Hepatocyte (in vitro differentiated cells): ENCODE measurements at regions not wholly inside any gene's neighbourhood (a gene's known extent, or its start where the extent isn't known, plus 50 kb on each side); places are given as distances from the start of the nearest gene placed in this dataset.

Source experiments
- DNase-seq: peaks from one replicate; pipeline ENCODE4 v3.0.0-alpha.2; 2016; ENCODE audit warnings: low spot score
- H2AFZ ChIP-seq: fragments of 200-600 bp; sonication (generic); 2 replicates; pipeline ENCODE4 v1.6.0; 2016; ENCODE audit warnings: antibody characterized with exemption, mild to moderate bottlenecking
- H3K27ac ChIP-seq: fragments of 200-600 bp; sonication (generic); 2 replicates; pipeline ENCODE4 v1.5.1; 2016; ENCODE audit warnings: mild to moderate bottlenecking
- H3K27me3 ChIP-seq: fragments of 200-600 bp; sonication (generic); 2 replicates; pipeline ENCODE4 v1.6.1; 2016
- H3K36me3 ChIP-seq: fragments of 200-600 bp; sonication (generic); replicated peaks from 2 replicates; pipeline ENCODE4 v1.5.1; 2016; ENCODE audit warnings: low read depth; ENCODE audit not compliant: insufficient read depth
- H3K4me1 ChIP-seq: fragments of 200-600 bp; sonication (generic); 2 replicates; pipeline ENCODE4 v1.5.1; 2016; ENCODE audit warnings: mild to moderate bottlenecking, moderate library complexity; ENCODE audit not compliant: insufficient read depth
- H3K4me2 ChIP-seq: fragments of 200-600 bp; sonication (generic); 2 replicates; pipeline ENCODE4 v1.6.0; 2016
- H3K4me3 ChIP-seq: fragments of 200-600 bp; sonication (generic); 2 replicates; pipeline ENCODE4 v1.5.1; 2016; ENCODE audit warnings: mild to moderate bottlenecking
- H3K79me2 ChIP-seq: fragments of 200-600 bp; sonication (generic); 2 replicates; pipeline ENCODE4 v1.6.0; 2017; ENCODE audit warnings: mild to moderate bottlenecking
- H3K9me2 ChIP-seq: fragments of 200-600 bp; sonication (generic); replicated peaks from 2 replicates; pipeline ENCODE4 v1.6.0; 2017; ENCODE audit warnings: mild to moderate bottlenecking; ENCODE audit not compliant: insufficient read depth
- H3K9me3 ChIP-seq: fragments of 200-600 bp; sonication (generic); 2 replicates; pipeline ENCODE4 v1.5.1; 2016; ENCODE audit warnings: low read depth, mild to moderate bottlenecking
- H4K20me1 ChIP-seq: fragments of 200-600 bp; sonication (generic); 2 replicates; pipeline ENCODE4 v1.6.0; 2016; ENCODE audit warnings: mild to moderate bottlenecking; ENCODE audit not compliant: insufficient read depth, poor library complexity, severe bottlenecking
- EZH2 ChIP-seq: fragments of 200-600 bp; sonication (generic); IDR thresholded peaks from 2 replicates; pipeline ENCODE4 v1.6.1; 2016; ENCODE audit warnings: antibody characterized with exemption, mild to moderate bottlenecking, borderline replicate concordance
- EZH2phosphoT487 ChIP-seq: fragments of 200-600 bp; sonication (generic); IDR thresholded peaks from one replicate; pipeline ENCODE4 v1.6.1; 2018; ENCODE audit warnings: antibody characterized with exemption, mild to moderate bottlenecking, low read depth, moderate library complexity; ENCODE audit not compliant: unreplicated experiment, severe bottlenecking
- WGBS: methylation state at CpG from one replicate; pipeline ENCODE4 v1.1.6; 2016; ENCODE audit warnings: low lambda C conversion rate; ENCODE audit errors: missing lambda C conversion rate; 5-methylcytosine and 5-hydroxymethylcytosine counted together
- TF ChIP-seq, protein P1 (sequence below): fragments of 200-600 bp; sonication (generic); IDR thresholded peaks from 2 replicates; pipeline ENCODE4 v1.5.1; 2016; ENCODE audit warnings: antibody characterized with exemption, mild to moderate bottlenecking; ENCODE audit not compliant: poor library complexity

DNA sequence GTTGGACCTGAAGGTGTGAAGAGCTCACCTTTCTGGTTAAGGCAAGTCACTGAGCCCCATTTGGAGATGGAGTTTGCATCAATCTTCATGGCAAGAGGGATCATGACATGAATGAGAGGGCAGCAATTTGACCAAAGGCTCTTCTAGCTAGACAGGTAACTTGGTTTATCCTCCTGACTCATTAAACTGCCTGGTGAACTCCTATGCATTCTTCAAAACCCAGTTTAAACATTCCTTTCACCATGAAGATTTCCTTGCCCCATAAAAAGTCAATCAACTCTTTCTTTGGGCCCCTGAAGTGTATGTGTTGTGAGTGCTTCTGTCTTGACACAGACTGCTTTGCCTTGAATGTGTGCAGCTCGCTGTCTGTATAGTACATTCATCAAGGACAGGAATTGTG is 120.0 kb upstream of the FOXF1 start:
- Histone ChIP-seq H3K36me3 (no peaks in the 10 kb centered on the region), H3K4me3 (no peak overlapping the region), H3K9me2 (no peaks in the 10 kb centered on the region), H3K27ac (no peak overlapping the region), H2AFZ (no peak overlapping the region), H3K4me1 (peaks cover 8% of the 10 kb centered on the region), H3K27me3 (no peaks in the 10 kb centered on the region), H3K9me3 (no peaks in the 10 kb centered on the region), H4K20me1 (no peaks in the 10 kb centered on the region), H3K79me2 (no peaks in the 10 kb centered on the region), H3K4me2 (no peak overlapping the region)
- DNase-seq = no peak
- 93% methylated on average over 1 of the region's 1 CpG for WGBS
- TF ChIP-seq EZH2phosphoT487 = no peak
- TF ChIP-seq, protein P1, sequence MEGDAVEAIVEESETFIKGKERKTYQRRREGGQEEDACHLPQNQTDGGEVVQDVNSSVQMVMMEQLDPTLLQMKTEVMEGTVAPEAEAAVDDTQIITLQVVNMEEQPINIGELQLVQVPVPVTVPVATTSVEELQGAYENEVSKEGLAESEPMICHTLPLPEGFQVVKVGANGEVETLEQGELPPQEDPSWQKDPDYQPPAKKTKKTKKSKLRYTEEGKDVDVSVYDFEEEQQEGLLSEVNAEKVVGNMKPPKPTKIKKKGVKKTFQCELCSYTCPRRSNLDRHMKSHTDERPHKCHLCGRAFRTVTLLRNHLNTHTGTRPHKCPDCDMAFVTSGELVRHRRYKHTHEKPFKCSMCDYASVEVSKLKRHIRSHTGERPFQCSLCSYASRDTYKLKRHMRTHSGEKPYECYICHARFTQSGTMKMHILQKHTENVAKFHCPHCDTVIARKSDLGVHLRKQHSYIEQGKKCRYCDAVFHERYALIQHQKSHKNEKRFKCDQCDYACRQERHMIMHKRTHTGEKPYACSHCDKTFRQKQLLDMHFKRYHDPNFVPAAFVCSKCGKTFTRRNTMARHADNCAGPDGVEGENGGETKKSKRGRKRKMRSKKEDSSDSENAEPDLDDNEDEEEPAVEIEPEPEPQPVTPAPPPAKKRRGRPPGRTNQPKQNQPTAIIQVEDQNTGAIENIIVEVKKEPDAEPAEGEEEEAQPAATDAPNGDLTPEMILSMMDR = no peak
- no peak for TF ChIP-seq EZH2

DNA sequence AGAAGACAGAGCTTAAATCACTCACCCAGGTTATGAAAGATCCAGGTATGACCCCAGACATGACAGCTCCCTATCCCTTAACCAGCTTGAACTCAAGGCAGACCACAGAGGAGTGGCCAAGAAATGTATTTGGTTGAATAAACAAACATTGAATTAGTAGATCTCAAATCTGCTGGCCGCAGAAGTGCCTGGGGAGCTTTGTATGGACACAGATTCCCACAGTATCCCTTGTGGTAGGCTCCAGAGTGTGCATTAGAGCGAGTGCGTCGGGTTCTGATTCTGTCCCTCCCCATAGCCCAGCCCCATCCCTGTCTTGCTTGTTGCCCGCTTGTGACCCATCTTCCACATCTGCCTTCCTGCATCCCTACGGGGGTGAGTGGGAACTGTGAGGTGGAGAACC is 118.8 kb upstream of the FOXF1 start:
- peak overlapping the region; percentile 38 for H3K27ac ChIP-seq

DNA sequence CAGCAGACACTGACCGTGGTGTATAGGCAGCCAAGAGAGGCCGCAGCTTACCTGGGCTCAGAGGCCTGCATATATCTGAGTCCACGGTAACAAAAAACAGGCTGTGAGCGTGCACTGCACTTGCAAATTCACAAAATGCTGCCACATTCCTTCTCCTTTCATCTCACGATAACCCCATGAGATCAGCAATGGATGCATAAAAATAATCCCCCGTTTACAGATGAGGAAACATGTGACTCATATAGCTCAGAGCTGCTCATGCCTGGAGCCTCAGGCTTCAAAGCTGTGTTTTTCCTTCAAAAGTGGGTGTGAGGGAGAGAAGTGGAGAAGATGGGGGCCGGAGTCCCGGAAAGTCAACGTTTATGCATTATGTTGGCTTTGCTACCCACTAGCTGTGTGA is 118.3 kb upstream of the FOXF1 start:
- no peak overlapping the region for H3K4me2 ChIP-seq
- no peaks in the 10 kb centered on the region for H3K79me2 ChIP-seq
- no peaks in the 10 kb centered on the region for H3K9me3 ChIP-seq
- peaks cover 21% of the 10 kb centered on the region for H3K4me1 ChIP-seq
- 65% methylated on average over 9 of the region's 9 CpGs for WGBS
- peak overlapping the region; percentile 43 for H3K27ac ChIP-seq
- no peak for DNase-seq
- no peaks in the 10 kb centered on the region for H3K9me2 ChIP-seq
- TF ChIP-seq EZH2 (no peak), EZH2phosphoT487 (no peak)
- TF ChIP-seq, protein P1 = no peak
- H3K4me3 ChIP-seq = no peak overlapping the region
- H3K27me3 ChIP-seq = no peaks in the 10 kb centered on the region
- H2AFZ ChIP-seq = no peak overlapping the region
- H3K36me3 ChIP-seq = no peaks in the 10 kb centered on the region
- no peaks in the 10 kb centered on the region for H4K20me1 ChIP-seq

More for the DNA sequence above, 118.8 kb upstream of the FOXF1 start:
- Histone ChIP-seq H3K4me2 (no peak overlapping the region), H4K20me1 (no peaks in the 10 kb centered on the region), H3K79me2 (no peaks in the 10 kb centered on the region), H2AFZ (no peak overlapping the region), H3K4me3 (no peak overlapping the region), H3K9me3 (no peaks in the 10 kb centered on the region), H3K9me2 (no peaks in the 10 kb centered on the region), H3K4me1 (peaks cover 17% of the 10 kb centered on the region), H3K36me3 (no peaks in the 10 kb centered on the region), H3K27me3 (no peaks in the 10 kb centered on the region)
- DNase-seq = no peak
- WGBS = 80% methylated on average over 6 of the region's 6 CpGs
- TF ChIP-seq EZH2 (no peak), EZH2phosphoT487 (no peak)
- TF ChIP-seq, protein P1 = no peak
